ENCODE measurements at regions not wholly inside any gene's neighbourhood (a gene's known extent, or its start where the extent isn't known, plus 50 kb on each side); places are given as distances from the start of the nearest gene placed in this dataset.

DNA sequence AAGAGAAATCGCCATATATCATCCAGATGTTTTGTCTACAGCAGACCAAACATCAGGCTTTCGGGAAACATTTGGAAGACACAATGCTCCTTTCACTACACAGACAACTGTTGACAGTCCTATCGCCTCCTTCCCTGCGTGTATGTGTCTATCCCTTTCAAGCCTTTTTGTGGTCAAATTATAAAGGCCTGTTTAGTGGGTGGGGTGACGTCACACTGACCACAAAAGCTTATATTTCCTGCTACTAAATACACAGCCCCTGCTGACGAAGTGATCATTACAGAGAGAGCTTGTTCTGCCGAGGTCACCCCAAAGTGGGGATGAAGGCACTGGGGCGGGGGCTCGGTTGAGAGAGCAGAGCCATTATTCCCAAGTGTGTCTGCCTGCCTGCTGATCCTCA, 302.7 kb upstream of the TNP1 start:
- TF ChIP-seq, protein P1, sequence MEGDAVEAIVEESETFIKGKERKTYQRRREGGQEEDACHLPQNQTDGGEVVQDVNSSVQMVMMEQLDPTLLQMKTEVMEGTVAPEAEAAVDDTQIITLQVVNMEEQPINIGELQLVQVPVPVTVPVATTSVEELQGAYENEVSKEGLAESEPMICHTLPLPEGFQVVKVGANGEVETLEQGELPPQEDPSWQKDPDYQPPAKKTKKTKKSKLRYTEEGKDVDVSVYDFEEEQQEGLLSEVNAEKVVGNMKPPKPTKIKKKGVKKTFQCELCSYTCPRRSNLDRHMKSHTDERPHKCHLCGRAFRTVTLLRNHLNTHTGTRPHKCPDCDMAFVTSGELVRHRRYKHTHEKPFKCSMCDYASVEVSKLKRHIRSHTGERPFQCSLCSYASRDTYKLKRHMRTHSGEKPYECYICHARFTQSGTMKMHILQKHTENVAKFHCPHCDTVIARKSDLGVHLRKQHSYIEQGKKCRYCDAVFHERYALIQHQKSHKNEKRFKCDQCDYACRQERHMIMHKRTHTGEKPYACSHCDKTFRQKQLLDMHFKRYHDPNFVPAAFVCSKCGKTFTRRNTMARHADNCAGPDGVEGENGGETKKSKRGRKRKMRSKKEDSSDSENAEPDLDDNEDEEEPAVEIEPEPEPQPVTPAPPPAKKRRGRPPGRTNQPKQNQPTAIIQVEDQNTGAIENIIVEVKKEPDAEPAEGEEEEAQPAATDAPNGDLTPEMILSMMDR (IDR thresholded peaks at IDR 0.05; ENCODE audit: low read depth, low read length) = no peak
- TF ChIP-seq, protein P2, sequence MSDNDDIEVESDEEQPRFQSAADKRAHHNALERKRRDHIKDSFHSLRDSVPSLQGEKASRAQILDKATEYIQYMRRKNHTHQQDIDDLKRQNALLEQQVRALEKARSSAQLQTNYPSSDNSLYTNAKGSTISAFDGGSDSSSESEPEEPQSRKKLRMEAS (IDR thresholded peaks at IDR 0.05; ENCODE audit: low read depth, low read length) = no peak
- TF ChIP-seq POLR2A (IDR thresholded peaks at IDR 0.05; ENCODE audit: extremely low read depth, insufficient read length) (no peak), MYC (IDR thresholded peaks at IDR 0.05; ENCODE audit: low read depth, low read length) (no peak)

All from NB4 (cell line).